Endothelial cell of umbilical vein (primary cell): ENCODE measurements at regions not wholly inside any gene's neighbourhood (a gene's known extent, or its start where the extent isn't known, plus 50 kb on each side); places are given as distances from the start of the nearest gene placed in this dataset.

ENCODE experiments used
- BruUV-seq: library from RNA; stranded (reverse); fragments of 400-500 nt; replicated peaks from 2 replicates; lab custom pipeline; 2021; lab: Mats Ljungman, UMichigan
- CTCF ChIA-PET: fragments of 300-600, 350-600 bp; sonication (Branson Sonifier 250); formaldehyde crosslinking; loops from one replicate; lab custom pipeline; 2021; ENCODE audit warnings: antibody characterized with exemption, inconsistent platforms; lab: Charles Lee
- POLR2A ChIA-PET: fragments of 300-600, 350-600 bp; sonication (Branson Sonifier 250); formaldehyde crosslinking; loops from one replicate; lab custom pipeline; 2021; ENCODE audit warnings: antibody characterized with exemption, inconsistent platforms; lab: Charles Lee
- DNase-seq: peaks from one replicate; pipeline ENCODE4 v3.0.0-alpha.2; 2011; ENCODE audit warnings: low read depth, low spot score
- FAIRE-seq: peaks from 2 replicates; lab custom pipeline; 2011; peaks lifted over from hg19 to GRCh38; lab: Jason Lieb, UNC
- H2AFZ ChIP-seq: 2 replicates; pipeline ENCODE4 v1.6.0; 2012; ENCODE audit warnings: low read depth, low read length, control low read depth, inconsistent platforms
- H3K27ac ChIP-seq: 2 replicates; pipeline ENCODE4 v1.5.1; 2011; ENCODE audit warnings: low read depth, mild to moderate bottlenecking, control low read depth, low read length, moderate library complexity; ENCODE audit not compliant: insufficient read depth
- H3K27me3 ChIP-seq, 2 experiments: 2 replicates each; pipeline versions ENCODE4 v1.6.0 to v1.6.1; 2011; ENCODE audit warnings: low read length in 2 of 2, mixed read lengths in 1 of 2; ENCODE audit not compliant: control insufficient read depth in 2 of 2, insufficient read depth in 2 of 2
- H3K36me3 ChIP-seq, 2 experiments: 2 replicates in 1 of 2; 3 replicates in 1 of 2; pipeline ENCODE4 v1.5.1; 2011; ENCODE audit warnings: low read length in 2 of 2, mild to moderate bottlenecking in 1 of 2, moderate library complexity in 1 of 2; ENCODE audit not compliant: control insufficient read depth in 2 of 2, insufficient read depth in 2 of 2; ENCODE audit errors: extremely low read depth in 1 of 2
- H3K4me1 ChIP-seq: 3 replicates; pipeline ENCODE4 v1.5.1; 2011; ENCODE audit warnings: mild to moderate bottlenecking, low read length; ENCODE audit not compliant: control insufficient read depth, insufficient read depth; ENCODE audit errors: extremely low read depth
- H3K4me2 ChIP-seq: 2 replicates; pipeline ENCODE4 v1.6.1; 2011; ENCODE audit warnings: low read length, control low read depth, mixed read lengths; ENCODE audit not compliant: insufficient read depth
- H3K4me3 ChIP-seq, 3 experiments: fragments of 200-600 bp in 1 of 3; sonication (generic), shearing (Covaris generic) in 1 of 3; replicated peaks in 1 of 3; 2 replicates each; pipeline ENCODE4 v1.5.1; 2011 to 2016; ENCODE audit warnings: control low read depth in 3 of 3, low read length in 3 of 3, mild to moderate bottlenecking in 2 of 3, inconsistent platforms in 1 of 3, low read depth in 1 of 3, moderate library complexity in 1 of 3; ENCODE audit not compliant: insufficient read depth in 1 of 3
- H3K79me2 ChIP-seq: 2 replicates; pipeline ENCODE4 v1.6.0; 2012; ENCODE audit warnings: low read length, inconsistent platforms; ENCODE audit not compliant: control insufficient read depth, insufficient read depth
- H3K9ac ChIP-seq: replicated peaks from 2 replicates; pipeline ENCODE3; 2011; ENCODE audit warnings: low read length, control low read depth; ENCODE audit not compliant: insufficient read depth; ENCODE audit errors: extremely low read depth
- H3K9me1 ChIP-seq: replicated peaks from 3 replicates; pipeline ENCODE4 v1.6.0; 2011; ENCODE audit warnings: mild to moderate bottlenecking, low read length; ENCODE audit not compliant: control insufficient read depth, insufficient read depth; ENCODE audit errors: extremely low read depth
- H3K9me3 ChIP-seq: replicated peaks from 2 replicates; pipeline ENCODE4 v1.5.1; 2012; ENCODE audit warnings: low read length, inconsistent platforms; ENCODE audit not compliant: control insufficient read depth, insufficient read depth
- H4K20me1 ChIP-seq: replicated peaks from 2 replicates; pipeline ENCODE3; 2011; ENCODE audit warnings: mild to moderate bottlenecking, low read length; ENCODE audit not compliant: control insufficient read depth, insufficient read depth; ENCODE audit errors: extremely low read depth
- CTCF ChIP-seq, 2 donors: IDR thresholded peaks; 1 replicate in 1 of 2; 2 replicates in 1 of 2; pipeline ENCODE4 v1.5.1; 2011; ENCODE audit warnings: low read length in 2 of 2, mild to moderate bottlenecking in 2 of 2, moderate library complexity in 2 of 2, control low read depth in 1 of 2, inconsistent platforms in 1 of 2, low read depth in 1 of 2; ENCODE audit not compliant: insufficient read depth in 1 of 2; ENCODE audit errors: extremely low read depth in 1 of 2
- EZH2 ChIP-seq: IDR thresholded peaks from 2 replicates; pipeline ENCODE4 v1.6.1; 2012; ENCODE audit warnings: borderline replicate concordance, low read depth, mild to moderate bottlenecking, moderate library complexity, low read length, inconsistent platforms; ENCODE audit not compliant: severe bottlenecking
- FOS ChIP-seq: IDR thresholded peaks from 2 replicates; pipeline ENCODE4 v1.6.1; 2011; ENCODE audit warnings: mild to moderate bottlenecking, low read length, moderate library complexity, borderline replicate concordance; ENCODE audit not compliant: insufficient read depth
- GATA2 ChIP-seq: IDR thresholded peaks from 2 replicates; pipeline ENCODE4 v1.7.0; 2011; ENCODE audit warnings: low read depth, mild to moderate bottlenecking, moderate library complexity, mixed read lengths, low read length; ENCODE audit not compliant: insufficient read length, insufficient read depth
- JUN ChIP-seq: IDR thresholded peaks from 2 replicates; pipeline ENCODE4 v1.6.1; 2011; ENCODE audit warnings: borderline replicate concordance, low read depth; ENCODE audit not compliant: insufficient read length, insufficient read depth
- MAX ChIP-seq: IDR thresholded peaks from 2 replicates; pipeline ENCODE4 v1.6.1; 2011; ENCODE audit not compliant: insufficient read depth, insufficient read length
- MYC ChIP-seq: IDR thresholded peaks from one replicate; pipeline ENCODE4 v1.6.1; 2011; ENCODE audit warnings: mild to moderate bottlenecking, low read depth, low read length
- POLR2A ChIP-seq: IDR thresholded peaks from 2 replicates; pipeline ENCODE4 v1.6.1; 2012; ENCODE audit warnings: low read depth, mild to moderate bottlenecking, control low read depth, low read length
- POLR2AphosphoS5 ChIP-seq: IDR thresholded peaks from 2 replicates; pipeline ENCODE4 v1.6.1; 2012; ENCODE audit warnings: low read depth, mild to moderate bottlenecking, control low read depth, low read length, moderate library complexity; ENCODE audit not compliant: insufficient read depth
- dilution Hi-C: fragments of 300-500 bp; cut with MboI; formaldehyde crosslinking; loops from one replicate; pipeline ENCODE4 v1.15.0; 2019; ENCODE audit warnings: low sequenced_read_pairs; ENCODE audit not compliant: extremely low pct_ligation_motif_present
- intact Hi-C: fragments of 100-400 bp; cut with micrococcal nuclease; formaldehyde crosslinking; loops from one replicate; pipeline ENCODE4 v1.10.0; 2022

GRCh38 chr3:145483992-145484391 lies 677.0 kb downstream of the PLOD2 start:
- H3K36me3 ChIP-seq, result no peaks in the 10 kb centered on the region
- POLR2A ChIA-PET, result no interaction called here
- BruUV-seq, result no TSS peak
- CTCF ChIA-PET, result interaction anchor here (1.0 kb wide), 1 partner anchor 29 kb away, joined by 3 read pairs; no protein-coding TSS in a partner anchor
- no peak overlapping the region for H2AFZ ChIP-seq
- H3K27ac ChIP-seq, result no peak overlapping the region
- H4K20me1 ChIP-seq, result no peaks in the 10 kb centered on the region
- DNase-seq (no peak), FAIRE-seq (no peak)
- H3K4me1 ChIP-seq, result no peaks in the 10 kb centered on the region
- H3K27me3 ChIP-seq, result no peaks in the 10 kb centered on the region
- no peaks in the 10 kb centered on the region for H3K9me1 ChIP-seq
- no peak overlapping the region for H3K9ac ChIP-seq
- no peaks in the 10 kb centered on the region for H3K9me3 ChIP-seq
- intact Hi-C loops (no loop called here), dilution Hi-C loops (no loop called here)
- H3K4me3 ChIP-seq, result no peak overlapping the region
- TF ChIP-seq POLR2A (no peak), MYC (no peak), GATA2 (no peak), JUN (no peak), POLR2AphosphoS5 (no peak), CTCF (IDR thresholded peaks at IDR 0.05; ENCODE audit: extremely low read depth in 1 of 2, insufficient read depth in 1 of 2, low read depth in 1 of 2, low read length in 2 of 2) (no peak), EZH2 (no peak), MAX (no peak), FOS (no peak)
- no peak overlapping the region for H3K4me2 ChIP-seq
- no peaks in the 10 kb centered on the region for H3K79me2 ChIP-seq
